Endothelial cell (in vitro differentiated cells): ENCODE measurements at regions not wholly inside any gene's neighbourhood (a gene's known extent, or its start where the extent isn't known, plus 50 kb on each side); places are given as distances from the start of the nearest gene placed in this dataset.

ENCODE experiments used
- DNase-seq: peaks from one replicate; pipeline ENCODE4 v3.0.0; 2021; ENCODE audit warnings: low spot score
- H3K27ac Mint-ChIP-seq: one replicate; pipeline ENCODE4 v1.8.0; 2021; ENCODE audit warnings: mixed read lengths, inconsistent platforms; ENCODE audit not compliant: unreplicated experiment
- H3K27me3 Mint-ChIP-seq: one replicate; pipeline ENCODE4 v1.8.0; 2021; ENCODE audit warnings: mild to moderate bottlenecking, moderate library complexity, mixed read lengths, inconsistent platforms; ENCODE audit not compliant: unreplicated experiment
- H3K36me3 Mint-ChIP-seq: one replicate; pipeline ENCODE4 v1.8.0; 2021; ENCODE audit warnings: mild to moderate bottlenecking, low read depth, mixed read lengths, inconsistent platforms; ENCODE audit not compliant: unreplicated experiment
- H3K4me1 Mint-ChIP-seq: one replicate; pipeline ENCODE4 v1.8.0; 2021; ENCODE audit warnings: mild to moderate bottlenecking, mixed read lengths, inconsistent platforms; ENCODE audit not compliant: unreplicated experiment
- H3K4me3 Mint-ChIP-seq: one replicate; pipeline ENCODE4 v1.8.0; 2021; ENCODE audit warnings: mild to moderate bottlenecking, mixed read lengths, inconsistent platforms; ENCODE audit not compliant: unreplicated experiment
- H3K9me3 Mint-ChIP-seq: one replicate; pipeline ENCODE4 v1.8.0; 2021; ENCODE audit warnings: mixed read lengths, inconsistent platforms; ENCODE audit not compliant: unreplicated experiment
- TF ChIP-seq, protein P1 (sequence below): fragments of 200-600 bp; sonication (generic); IDR thresholded peaks from one replicate; pipeline ENCODE4 v1.5.0; 2021; ENCODE audit warnings: antibody characterized with exemption; ENCODE audit not compliant: unreplicated experiment

DNA sequence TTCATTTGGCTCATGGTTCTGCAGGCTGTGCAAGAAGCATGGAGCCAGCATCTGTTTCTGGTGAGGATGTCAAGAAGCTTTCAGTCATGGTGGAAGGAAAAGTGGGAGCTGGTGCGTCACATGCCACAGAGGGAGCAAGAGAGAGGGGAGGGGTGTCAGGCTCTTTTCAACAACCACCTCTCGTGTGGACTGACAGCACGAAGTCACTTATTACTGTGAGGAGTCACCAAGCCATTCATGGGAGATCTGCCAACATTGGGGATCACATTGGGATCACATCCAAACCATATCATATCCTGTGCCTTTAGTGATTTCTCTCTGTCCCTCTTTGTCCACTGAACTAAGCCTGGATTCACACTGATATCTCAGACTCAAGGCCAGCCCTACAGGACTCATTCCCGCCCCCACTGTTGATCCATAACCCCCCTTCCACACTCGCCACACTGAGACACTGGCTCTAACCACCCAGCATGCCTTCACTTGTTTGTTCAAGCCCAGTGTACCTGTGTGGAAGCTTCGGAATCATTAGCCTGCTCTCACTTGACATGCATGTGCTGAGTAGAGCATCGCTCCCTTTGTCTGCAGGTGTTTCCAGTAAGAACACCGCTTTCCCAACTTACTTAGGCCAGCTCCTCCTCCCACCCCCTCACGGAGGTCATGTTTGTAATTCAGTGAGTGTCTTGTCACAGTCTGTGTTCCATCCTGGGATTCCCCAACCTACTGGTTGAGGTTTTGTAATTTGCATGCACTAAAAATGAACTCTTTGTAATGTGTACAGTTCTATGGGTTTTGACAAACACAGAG lies 132.2 kb downstream of the KLF13 start:
- DNase-seq = no peak
- Mint-ChIP-seq H3K36me3 (no peaks in the 10 kb centered on the region), H3K9me3 (no peaks in the 10 kb centered on the region), H3K4me1 (no peaks in the 10 kb centered on the region), H3K27ac (no peak overlapping the region), H3K27me3 (no peaks in the 10 kb centered on the region), H3K4me3 (no peak overlapping the region)
- TF ChIP-seq, protein P1, sequence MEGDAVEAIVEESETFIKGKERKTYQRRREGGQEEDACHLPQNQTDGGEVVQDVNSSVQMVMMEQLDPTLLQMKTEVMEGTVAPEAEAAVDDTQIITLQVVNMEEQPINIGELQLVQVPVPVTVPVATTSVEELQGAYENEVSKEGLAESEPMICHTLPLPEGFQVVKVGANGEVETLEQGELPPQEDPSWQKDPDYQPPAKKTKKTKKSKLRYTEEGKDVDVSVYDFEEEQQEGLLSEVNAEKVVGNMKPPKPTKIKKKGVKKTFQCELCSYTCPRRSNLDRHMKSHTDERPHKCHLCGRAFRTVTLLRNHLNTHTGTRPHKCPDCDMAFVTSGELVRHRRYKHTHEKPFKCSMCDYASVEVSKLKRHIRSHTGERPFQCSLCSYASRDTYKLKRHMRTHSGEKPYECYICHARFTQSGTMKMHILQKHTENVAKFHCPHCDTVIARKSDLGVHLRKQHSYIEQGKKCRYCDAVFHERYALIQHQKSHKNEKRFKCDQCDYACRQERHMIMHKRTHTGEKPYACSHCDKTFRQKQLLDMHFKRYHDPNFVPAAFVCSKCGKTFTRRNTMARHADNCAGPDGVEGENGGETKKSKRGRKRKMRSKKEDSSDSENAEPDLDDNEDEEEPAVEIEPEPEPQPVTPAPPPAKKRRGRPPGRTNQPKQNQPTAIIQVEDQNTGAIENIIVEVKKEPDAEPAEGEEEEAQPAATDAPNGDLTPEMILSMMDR = no peak

DNA sequence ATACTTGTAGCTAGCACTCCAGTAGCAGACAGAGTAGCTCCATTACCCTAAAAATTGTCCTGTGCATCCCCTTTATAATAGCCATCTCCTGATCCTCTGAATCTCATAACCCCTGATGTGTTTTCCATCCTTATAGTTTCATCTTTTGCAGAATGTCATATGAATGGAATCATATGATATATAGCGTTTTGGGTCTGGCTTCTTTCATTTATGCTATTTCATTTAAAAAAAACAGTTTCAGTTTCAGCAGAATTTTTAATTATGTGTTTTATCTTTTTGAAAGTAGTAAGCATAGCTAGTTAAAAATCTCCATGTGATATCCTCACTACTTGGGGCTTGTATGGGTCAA lies 132.7 kb downstream of the KLF13 start:
- H3K27me3 Mint-ChIP-seq = peaks cover 2% of the 10 kb centered on the region
- DNase-seq = no peak
- H3K36me3 Mint-ChIP-seq = no peaks in the 10 kb centered on the region
- H3K9me3 Mint-ChIP-seq = no peaks in the 10 kb centered on the region
- no peak overlapping the region for H3K4me3 Mint-ChIP-seq
- H3K4me1 Mint-ChIP-seq = peaks cover 3% of the 10 kb centered on the region
- TF ChIP-seq, protein P1 = no peak
- no peak overlapping the region for H3K27ac Mint-ChIP-seq

DNA sequence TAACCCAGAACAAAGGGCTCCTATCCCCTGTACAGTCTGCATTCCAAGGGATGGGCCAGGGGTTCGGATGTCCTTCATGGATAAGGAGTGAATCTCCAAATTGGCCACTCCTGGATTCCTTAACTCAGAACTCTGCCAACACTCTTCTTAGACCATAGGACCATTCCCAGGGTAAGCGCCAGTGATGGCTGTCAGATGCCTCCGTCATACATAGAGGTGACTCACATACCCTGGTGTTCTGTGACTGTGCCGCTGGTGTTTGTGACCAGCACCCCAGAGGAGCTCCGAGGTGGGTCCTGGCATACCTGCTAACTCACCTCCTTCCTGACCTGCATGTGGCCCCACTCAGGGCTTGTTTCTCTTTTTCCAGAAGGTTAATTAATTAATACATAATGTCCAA lies 134.7 kb downstream of the KLF13 start:
- no peak overlapping the region for H3K27ac Mint-ChIP-seq
- no peaks in the 10 kb centered on the region for H3K9me3 Mint-ChIP-seq
- H3K36me3 Mint-ChIP-seq = no peaks in the 10 kb centered on the region
- no peak overlapping the region for H3K4me3 Mint-ChIP-seq
- DNase-seq = no peak
- H3K27me3 Mint-ChIP-seq = peaks cover 4% of the 10 kb centered on the region
- TF ChIP-seq, protein P1 = no peak
- peaks cover 5% of the 10 kb centered on the region for H3K4me1 Mint-ChIP-seq

DNA sequence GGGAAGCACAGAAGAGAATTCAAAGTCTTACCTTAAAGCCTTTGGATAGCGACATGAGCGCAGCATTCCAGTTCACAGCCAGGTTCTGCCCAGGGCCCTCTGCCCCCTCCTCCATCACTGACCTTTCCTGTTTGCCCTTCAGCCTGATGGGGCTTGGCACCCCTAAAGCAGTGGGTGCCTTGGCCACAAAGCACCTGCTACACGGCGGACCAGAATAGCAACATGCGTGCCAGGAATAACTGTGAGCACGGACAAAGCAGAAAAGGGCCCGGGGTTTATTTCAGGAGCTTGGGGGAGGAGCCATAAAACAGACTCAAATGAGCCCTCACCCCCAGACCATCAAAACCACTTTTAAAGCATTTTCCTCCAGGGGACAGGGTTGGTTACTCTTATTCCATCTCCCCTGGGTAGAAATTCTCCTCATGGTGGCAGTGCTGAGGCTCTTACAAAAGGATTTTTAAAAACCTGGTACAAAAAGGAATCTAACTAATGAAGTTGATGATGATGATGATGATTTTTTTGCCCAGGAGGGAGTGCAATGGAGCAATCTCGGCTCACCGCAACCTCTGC lies 135.4 kb downstream of the KLF13 start:
- H3K36me3 Mint-ChIP-seq = no peaks in the 10 kb centered on the region
- H3K4me3 Mint-ChIP-seq = no peak overlapping the region
- no peak for DNase-seq
- H3K27ac Mint-ChIP-seq = no peak overlapping the region
- H3K9me3 Mint-ChIP-seq = no peaks in the 10 kb centered on the region
- TF ChIP-seq, protein P1 = no peak
- peaks cover 4% of the 10 kb centered on the region for H3K27me3 Mint-ChIP-seq
- peaks cover 5% of the 10 kb centered on the region for H3K4me1 Mint-ChIP-seq

DNA sequence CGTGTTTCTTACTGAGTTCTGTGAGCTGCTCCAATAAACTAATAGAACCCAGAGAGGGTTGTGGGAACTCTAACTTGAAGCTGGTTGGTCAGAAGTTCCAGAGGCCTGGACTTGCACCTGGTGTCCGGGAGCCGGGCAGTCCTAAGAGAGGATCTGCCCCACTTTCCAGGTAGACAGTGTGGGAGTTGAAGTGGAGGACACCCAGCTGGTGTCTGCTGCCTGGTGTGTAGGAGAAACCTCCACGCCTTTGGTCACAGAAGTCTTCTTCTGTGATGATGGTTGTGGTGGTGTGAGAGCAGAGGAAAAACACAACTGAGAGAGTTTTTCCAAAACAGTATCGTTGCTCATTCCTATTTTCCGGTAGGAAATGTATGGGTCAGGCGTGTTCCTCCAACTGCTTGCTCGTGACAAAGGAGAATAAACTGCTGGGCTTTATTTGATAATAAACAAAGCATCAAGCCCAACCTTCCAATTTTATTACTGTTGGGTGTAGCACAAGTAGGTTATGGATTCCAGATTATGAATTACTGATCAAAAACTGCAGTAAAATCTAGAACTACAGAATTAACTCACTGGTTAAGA lies 137.0 kb downstream of the KLF13 start:
- Mint-ChIP-seq H3K27me3 (peaks cover 4% of the 10 kb centered on the region), H3K9me3 (no peaks in the 10 kb centered on the region), H3K27ac (no peak overlapping the region), H3K4me3 (no peak overlapping the region), H3K36me3 (no peaks in the 10 kb centered on the region), H3K4me1 (peaks cover 5% of the 10 kb centered on the region)
- TF ChIP-seq, protein P1 = no peak
- no peak for DNase-seq
